ENCODE measurements at regions not wholly inside any gene's neighbourhood (a gene's known extent, or its start where the extent isn't known, plus 50 kb on each side); places are given as distances from the start of the nearest gene placed in this dataset.

- H3K56ac ChIP-seq (replicated peaks; ENCODE audit: insufficient read length, low read depth, low read length): no peak overlapping the region
- H4K5ac ChIP-seq (ENCODE audit: insufficient read length, low read depth, low read length): no peak overlapping the region
- H3K27me3 ChIP-seq (replicated peaks in 1 of 4; ENCODE audit: control insufficient read depth in 3 of 4, extremely low read depth in 1 of 4, insufficient read depth in 3 of 4, low read length in 3 of 4): no peaks in the 10 kb centered on the region
- no peak overlapping the region for H3K23ac ChIP-seq (ENCODE audit: insufficient read length)
- no peak for DNase-seq (ENCODE audit: low read depth in 1 of 2, low spot score in 2 of 2)
- no peaks in the 10 kb centered on the region for H3K79me2 ChIP-seq (ENCODE audit: control insufficient read depth in 1 of 2, insufficient read depth in 2 of 2, low read length in 2 of 2)
- no peaks in the 10 kb centered on the region for H3K36me3 ChIP-seq (ENCODE audit: control insufficient read depth in 2 of 4, insufficient read depth in 4 of 4, low read length in 3 of 4)
- peak overlapping the region; percentile 72 for H2AFZ ChIP-seq (ENCODE audit: low read length)
- peak; percentile 52 for FAIRE-seq
- no peak overlapping the region for H3K4me3 ChIP-seq (ENCODE audit: extremely low read depth in 1 of 4, insufficient read depth in 2 of 4, low read depth in 3 of 4, low read length in 4 of 4)
- ChIA-PET CTCF (ENCODE audit: partially characterized antibody) (no interaction called here), POLR2A (ENCODE audit: partially characterized antibody) (no interaction called here)
- no peak overlapping the region for H3K9ac ChIP-seq (replicated peaks in 1 of 4; ENCODE audit: extremely low read depth in 1 of 4, low read depth in 3 of 4, low read length in 3 of 4)
- 67% methylated on average over 1 of the region's 1 CpG; no CpG with 5 or more reads in 1 of the 2 experiments for WGBS, 2 experiments (ENCODE audit: extremely low coverage in 1 of 2, insufficient coverage in 1 of 2, insufficient read length in 1 of 2, insufficient replicate concordance in 2 of 2, low coverage in 1 of 2, low lambda C conversion rate in 2 of 2, missing lambda C conversion rate in 1 of 2)
- no peak overlapping the region for H2BK120ac ChIP-seq (replicated peaks; ENCODE audit: low read depth, low read length)
- no peak overlapping the region; the same call in 1 of the 2 replicates for H2BK20ac ChIP-seq (ENCODE audit: low read length)
- TF ChIP-seq E2F6 (IDR thresholded peaks at IDR 0.05): no peak
- TF ChIP-seq FOSL1 (IDR thresholded peaks at IDR 0.05; ENCODE audit: insufficient read depth, low read depth, low read length): no peak
- TF ChIP-seq RAD21 (IDR thresholded peaks at IDR 0.05 in 1 of 2, conservative IDR thresholded peaks at IDR 0.05 in 1 of 2; ENCODE audit: low read depth in 2 of 2, low read length in 2 of 2): no peak
- no peak for TF ChIP-seq SIX5 (IDR thresholded peaks at IDR 0.05; ENCODE audit: low read depth, low read length)
- no peak for TF ChIP-seq POLR2AphosphoS5 (IDR thresholded peaks at IDR 0.05; ENCODE audit: low read depth, low read length)
- no peak for TF ChIP-seq SP1 (IDR thresholded peaks at IDR 0.05; ENCODE audit: low read depth, low read length)
- no peak overlapping the region for H4K8ac ChIP-seq (ENCODE audit: extremely low read depth, insufficient read depth, low read length)
- no peak overlapping the region for H4K91ac ChIP-seq (replicated peaks; ENCODE audit: insufficient read length, low read length)
- peak overlapping the region in 1 of 2 experiments; percentile 2; a peak in 1 of 4 replicates for H3K4me2 ChIP-seq (ENCODE audit: insufficient read depth in 1 of 2, low read depth in 2 of 2, low read length in 2 of 2)
- H2BK15ac ChIP-seq (ENCODE audit: low read length): no peak overlapping the region
- H3K23me2 ChIP-seq (ENCODE audit: low read depth, low read length): no peaks in the 10 kb centered on the region
- no peak overlapping the region for H2BK12ac ChIP-seq (ENCODE audit: low read depth, low read length)
- no peak overlapping the region for H2BK5ac ChIP-seq (ENCODE audit: low read depth, low read length)
- H3K9me3 ChIP-seq (ENCODE audit: insufficient read depth in 2 of 2, low read depth in 1 of 2, low read length in 1 of 2): no peaks in the 10 kb centered on the region
- H3K4ac ChIP-seq (replicated peaks; ENCODE audit: insufficient read length, low read depth, low read length): no peak overlapping the region
- H3K4me1 ChIP-seq (replicated peaks in 1 of 4; ENCODE audit: control insufficient read depth in 3 of 4, insufficient read depth in 4 of 4, low read length in 3 of 4): peaks cover 4 to 12% (median 7%) of the 10 kb centered on the region in 4 experiments; a peak in 5 of 7 replicates
- peak overlapping the region; percentile 67 for H3K18ac ChIP-seq (ENCODE audit: extremely low read depth, low read length)
- no peak overlapping the region for H2AK5ac ChIP-seq (ENCODE audit: low read depth, low read length)
- H3K27ac ChIP-seq (ENCODE audit: low read depth, low read length): no peak overlapping the region
- H3K79me1 ChIP-seq (ENCODE audit: low read depth, low read length): no peaks in the 10 kb centered on the region
- H3K14ac ChIP-seq (ENCODE audit: insufficient read length): no peak overlapping the region
- no peaks in the 10 kb centered on the region for H4K20me1 ChIP-seq (replicated peaks in 1 of 2; ENCODE audit: control insufficient read depth in 1 of 2, insufficient read depth in 2 of 2, low read length in 2 of 2)
Measured at GRCh38 chr1:222247081-222247480, 300.8 kb downstream of the HHIPL2 start.

Measured in H1 (cell line).